ENCODE measurements at regions not wholly inside any gene's neighbourhood (a gene's known extent, or its start where the extent isn't known, plus 50 kb on each side); places are given as distances from the start of the nearest gene placed in this dataset.

GRCh38 chr2:100702438-100703109 is 117.4 kb upstream of the NPAS2 start:
- H3K4me2 ChIP-seq (ENCODE audit: low read length), result no peak overlapping the region
- H3K27ac ChIP-seq (ENCODE audit: low read depth, low read length), result no peak overlapping the region
- no peak overlapping the region for H3K4me3 Mint-ChIP-seq (ENCODE audit: unreplicated experiment)
- DNase-seq (ENCODE audit: low read depth), result no peak
- no peaks in the 10 kb centered on the region for H3K36me3 ChIP-seq (ENCODE audit: insufficient read depth, low read length)
- H3K4me1 ChIP-seq (ENCODE audit: insufficient read depth, low read length), result no peaks in the 10 kb centered on the region
- H3K4me3 ChIP-seq (ENCODE audit: insufficient read depth, low read depth, low read length), result no peak overlapping the region
- peaks cover 12% of the 10 kb centered on the region for H3K9me3 Mint-ChIP-seq (ENCODE audit: unreplicated experiment)
- no peaks in the 10 kb centered on the region for H3K27me3 ChIP-seq (ENCODE audit: insufficient read depth, low read length)
- no peaks in the 10 kb centered on the region for H4K20me1 ChIP-seq (ENCODE audit: insufficient read depth, low read length)
- no peaks in the 10 kb centered on the region for H3K79me2 ChIP-seq (ENCODE audit: insufficient read depth, low read length)
- H3K27ac Mint-ChIP-seq (ENCODE audit: unreplicated experiment), result no peak overlapping the region
- no peak overlapping the region for H2AFZ ChIP-seq (ENCODE audit: low read depth, low read length)
- H3K9ac ChIP-seq (ENCODE audit: low read length), result no peak overlapping the region
- no peaks in the 10 kb centered on the region for H3K9me3 ChIP-seq (ENCODE audit: insufficient read depth, low read depth, low read length)
- peaks cover 15% of the 10 kb centered on the region for H3K27me3 Mint-ChIP-seq (ENCODE audit: low read depth, unreplicated experiment)
- no peaks in the 10 kb centered on the region for H3K36me3 Mint-ChIP-seq (ENCODE audit: low read depth, unreplicated experiment)
- TF ChIP-seq CTCF (IDR thresholded peaks at IDR 0.05; ENCODE audit: insufficient read depth, low read depth, low read length) (no peak), EZH2 (IDR thresholded peaks at IDR 0.05; ENCODE audit: insufficient read depth, low read length) (no peak)
- FAIRE-seq, result no peak
- H3K4me1 Mint-ChIP-seq (ENCODE audit: low read depth, unreplicated experiment), result no peaks in the 10 kb centered on the region

- Mint-ChIP-seq H3K27ac (ENCODE audit: unreplicated experiment) (no peak overlapping the region), H3K36me3 (ENCODE audit: low read depth, unreplicated experiment) (no peaks in the 10 kb centered on the region), H3K27me3 (ENCODE audit: low read depth, unreplicated experiment) (peaks cover 15% of the 10 kb centered on the region), H3K9me3 (ENCODE audit: unreplicated experiment) (peaks cover 12% of the 10 kb centered on the region), H3K4me3 (ENCODE audit: unreplicated experiment) (no peak overlapping the region), H3K4me1 (ENCODE audit: low read depth, unreplicated experiment) (no peaks in the 10 kb centered on the region)
- Histone ChIP-seq H3K4me1 (ENCODE audit: insufficient read depth, low read length) (no peaks in the 10 kb centered on the region), H3K4me2 (ENCODE audit: low read length) (no peak overlapping the region), H4K20me1 (ENCODE audit: insufficient read depth, low read length) (no peaks in the 10 kb centered on the region), H3K4me3 (ENCODE audit: insufficient read depth, low read depth, low read length) (no peak overlapping the region), H2AFZ (ENCODE audit: low read depth, low read length) (no peak overlapping the region), H3K9me3 (ENCODE audit: insufficient read depth, low read depth, low read length) (no peaks in the 10 kb centered on the region), H3K9ac (ENCODE audit: low read length) (no peak overlapping the region), H3K36me3 (ENCODE audit: insufficient read depth, low read length) (no peaks in the 10 kb centered on the region), H3K27me3 (ENCODE audit: insufficient read depth, low read length) (no peaks in the 10 kb centered on the region), H3K79me2 (ENCODE audit: insufficient read depth, low read length) (no peaks in the 10 kb centered on the region), H3K27ac (ENCODE audit: low read depth, low read length) (no peak overlapping the region)
- TF ChIP-seq CTCF (IDR thresholded peaks at IDR 0.05; ENCODE audit: insufficient read depth, low read depth, low read length) (no peak), EZH2 (IDR thresholded peaks at IDR 0.05; ENCODE audit: insufficient read depth, low read length) (no peak)
- FAIRE-seq, result no peak
- DNase-seq (ENCODE audit: low read depth), result no peak
These were observed 116.7 kb upstream of the NPAS2 start for GRCh38 chr2:100703213-100703612.

GRCh38 chr2:100703739-100704138 is 116.2 kb upstream of the NPAS2 start:
- TF ChIP-seq EZH2 (IDR thresholded peaks at IDR 0.05; ENCODE audit: insufficient read depth, low read length), result no peak
- no peak for TF ChIP-seq CTCF (IDR thresholded peaks at IDR 0.05; ENCODE audit: insufficient read depth, low read depth, low read length)
- DNase-seq (ENCODE audit: low read depth) (no peak), FAIRE-seq (no peak)
- no peak overlapping the region for H3K4me2 ChIP-seq (ENCODE audit: low read length)
- peaks cover 8% of the 10 kb centered on the region for H3K9me3 Mint-ChIP-seq (ENCODE audit: unreplicated experiment)
- H3K27me3 Mint-ChIP-seq (ENCODE audit: low read depth, unreplicated experiment), result peaks cover 15% of the 10 kb centered on the region
- no peak overlapping the region for H2AFZ ChIP-seq (ENCODE audit: low read depth, low read length)
- no peaks in the 10 kb centered on the region for H3K27me3 ChIP-seq (ENCODE audit: insufficient read depth, low read length)
- H3K36me3 Mint-ChIP-seq (ENCODE audit: low read depth, unreplicated experiment), result no peaks in the 10 kb centered on the region
- no peaks in the 10 kb centered on the region for H3K79me2 ChIP-seq (ENCODE audit: insufficient read depth, low read length)
- no peak overlapping the region for H3K27ac ChIP-seq (ENCODE audit: low read depth, low read length)
- H3K36me3 ChIP-seq (ENCODE audit: insufficient read depth, low read length), result no peaks in the 10 kb centered on the region
- H3K4me3 Mint-ChIP-seq (ENCODE audit: unreplicated experiment), result no peak overlapping the region
- H3K9me3 ChIP-seq (ENCODE audit: insufficient read depth, low read depth, low read length), result no peaks in the 10 kb centered on the region
- no peaks in the 10 kb centered on the region for H3K4me1 ChIP-seq (ENCODE audit: insufficient read depth, low read length)
- no peak overlapping the region for H3K27ac Mint-ChIP-seq (ENCODE audit: unreplicated experiment)
- H3K4me3 ChIP-seq (ENCODE audit: insufficient read depth, low read depth, low read length), result no peak overlapping the region
- no peaks in the 10 kb centered on the region for H3K4me1 Mint-ChIP-seq (ENCODE audit: low read depth, unreplicated experiment)
- no peak overlapping the region for H3K9ac ChIP-seq (ENCODE audit: low read length)
- no peaks in the 10 kb centered on the region for H4K20me1 ChIP-seq (ENCODE audit: insufficient read depth, low read length)
